ENCODE measurements at regions not wholly inside any gene's neighbourhood (a gene's known extent, or its start where the extent isn't known, plus 50 kb on each side); places are given as distances from the start of the nearest gene placed in this dataset.

GRCh38 chr14:44151130-44151820 lies 355.8 kb downstream of the FSCB start:
- DNase-seq (ENCODE audit: low read depth in 2 of 2), result no peak

DNA sequence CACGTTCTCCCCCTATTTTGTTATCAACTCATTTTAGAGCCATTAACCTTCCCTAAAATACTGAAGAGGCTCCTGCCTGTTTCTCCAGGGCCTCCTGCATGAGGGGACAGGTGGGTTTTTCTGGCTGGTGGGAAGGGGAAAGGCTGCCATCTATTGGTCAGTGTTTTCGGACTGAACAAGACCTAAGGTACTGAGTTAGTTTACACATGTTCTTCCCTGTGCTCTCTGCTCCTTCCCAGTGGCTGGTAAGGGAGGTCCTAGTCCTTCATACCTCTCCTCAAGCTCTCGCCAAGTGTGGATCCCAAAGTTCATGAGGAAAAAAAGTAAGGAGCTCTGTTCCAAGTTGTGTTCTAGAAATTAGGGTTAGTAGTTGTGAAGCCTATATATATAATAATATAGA lies 357.5 kb downstream of the FSCB start:
- DNase-seq (ENCODE audit: low read depth in 2 of 2), result no peak

- no peak for DNase-seq (ENCODE audit: low read depth in 2 of 2)
Measured at GRCh38 chr14:44142006-44142405, 365.1 kb downstream of the FSCB start.

GRCh38 chr14:44135972-44136371 lies 371.1 kb downstream of the FSCB start:
- DNase-seq (ENCODE audit: low read depth in 2 of 2), result no peak

GRCh38 chr14:44131861-44132260 lies 375.2 kb downstream of the FSCB start:
- no peak for DNase-seq (ENCODE audit: low read depth in 2 of 2)

- DNase-seq (ENCODE audit: low read depth in 2 of 2), result no peak
Measured at GRCh38 chr14:44113769-44114730, 393.0 kb downstream of the FSCB start.

DNA sequence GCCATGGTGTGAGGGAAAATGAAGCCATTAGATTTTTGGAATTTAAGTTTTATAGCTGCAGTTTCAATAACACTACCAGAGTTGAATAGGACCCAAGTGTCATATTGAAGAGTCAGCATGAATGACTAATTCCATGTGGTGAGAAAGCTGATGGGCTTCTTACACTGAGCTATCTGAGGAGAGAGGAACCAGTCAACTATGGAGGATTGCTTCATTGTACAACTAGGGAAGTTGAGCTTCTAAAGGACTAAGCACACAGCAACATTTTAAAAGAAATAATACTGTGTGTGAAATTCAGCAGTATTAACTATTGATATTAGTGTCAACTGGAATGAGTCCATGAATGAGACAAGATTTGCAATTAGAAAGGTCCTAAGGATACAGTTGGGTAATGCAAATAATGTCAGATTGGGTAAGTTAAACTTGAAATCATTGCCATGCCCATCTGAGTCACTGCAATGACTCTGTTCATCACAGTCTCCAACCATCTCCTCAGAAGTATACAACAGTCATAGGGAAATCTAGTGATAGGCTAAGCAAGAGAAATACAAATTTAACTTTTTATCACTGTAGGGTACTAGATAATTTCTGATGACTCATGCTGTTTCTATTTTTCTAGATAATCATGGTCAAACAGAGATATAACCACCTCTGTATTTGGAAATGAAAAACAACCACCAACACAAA lies 394.2 kb downstream of the FSCB start:
- DNase-seq (ENCODE audit: low read depth in 2 of 2), result no peak

DNA sequence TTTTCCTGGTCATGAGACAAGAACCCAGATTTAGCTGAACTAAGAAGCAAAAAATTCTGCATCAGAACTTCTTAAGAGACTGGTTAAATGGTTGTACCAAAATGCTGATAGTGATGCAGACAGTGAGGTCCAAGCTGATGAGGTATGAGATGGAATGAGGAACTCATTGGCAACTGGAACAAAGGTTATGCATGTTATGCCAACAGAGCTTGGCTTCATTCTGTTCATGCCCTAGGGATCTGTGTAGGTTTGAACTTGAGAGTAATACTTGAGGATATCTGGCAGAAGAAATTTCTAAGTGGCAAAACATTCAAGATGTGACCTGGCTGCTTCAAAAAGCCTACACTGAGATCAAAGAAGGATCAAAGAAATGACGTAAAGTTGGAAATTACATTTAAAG lies 398.0 kb downstream of the FSCB start:
- DNase-seq (ENCODE audit: low read depth in 2 of 2), result no peak

DNA sequence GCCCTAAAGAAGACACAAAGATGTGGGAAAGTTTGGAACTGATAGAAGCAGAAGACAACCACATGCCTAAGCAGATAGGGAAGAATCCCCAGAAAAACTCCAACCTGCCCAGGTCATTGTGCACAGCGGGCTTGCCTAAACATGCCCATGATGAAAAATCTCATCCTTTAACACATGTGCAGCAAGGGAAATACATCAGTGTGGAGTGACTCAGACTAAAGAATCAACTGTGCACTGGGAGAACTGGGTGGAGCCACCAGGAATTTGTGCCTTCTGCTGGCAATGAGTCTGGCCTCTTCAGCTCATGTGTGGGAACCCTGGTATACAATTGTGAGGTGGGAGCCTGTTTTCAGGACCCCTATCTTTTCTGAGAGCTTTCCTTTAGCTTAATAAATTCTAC lies 398.5 kb downstream of the FSCB start:
- no peak for DNase-seq (ENCODE audit: low read depth in 2 of 2)

DNA sequence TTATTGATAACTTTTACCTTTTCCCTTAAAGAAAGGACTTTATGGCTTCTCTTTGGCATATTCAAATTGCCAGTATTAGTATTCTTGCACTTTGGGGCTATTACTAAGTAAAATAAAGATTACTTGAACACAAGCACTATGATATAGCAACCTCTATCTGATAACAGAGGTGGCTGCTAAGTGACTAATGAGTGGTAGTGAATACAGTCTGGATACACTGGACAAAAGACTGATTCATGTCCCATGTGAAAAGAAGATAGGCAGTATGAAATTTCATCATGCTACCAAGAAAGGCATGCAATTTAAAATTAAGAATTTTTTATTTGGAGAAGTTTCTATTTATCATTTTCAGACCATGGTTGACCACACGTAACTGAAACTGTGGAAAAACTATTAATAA lies 399.9 kb downstream of the FSCB start:
- DNase-seq (ENCODE audit: low read depth in 2 of 2), result no peak

- no peak for DNase-seq (ENCODE audit: low read depth in 2 of 2)
Measured at GRCh38 chr14:44099743-44100488, 407.2 kb downstream of the FSCB start.

DNA sequence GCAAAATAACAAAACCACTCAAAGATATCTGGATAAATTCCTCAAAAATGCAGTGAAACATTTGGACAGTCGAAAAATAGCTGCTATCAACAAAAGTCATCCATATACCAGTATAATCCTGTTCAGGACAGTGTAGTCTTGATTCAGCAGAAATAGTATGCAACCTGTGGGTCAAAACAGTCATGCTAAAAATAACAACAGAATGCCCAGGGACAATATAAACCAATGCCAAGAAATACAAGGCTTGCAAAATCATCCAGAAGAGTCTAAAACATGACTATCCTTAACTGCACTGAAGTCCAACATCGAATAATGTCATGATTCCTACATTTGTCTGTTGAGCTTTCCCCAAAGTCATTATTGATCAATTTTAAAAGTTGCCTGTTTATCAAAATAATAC lies 425.9 kb downstream of the FSCB start:
- no peak for DNase-seq (ENCODE audit: low read depth in 2 of 2)

- no peak for DNase-seq (ENCODE audit: low read depth in 2 of 2)
Measured at GRCh38 chr14:44070046-44070445, 437.0 kb downstream of the FSCB start.

DNA sequence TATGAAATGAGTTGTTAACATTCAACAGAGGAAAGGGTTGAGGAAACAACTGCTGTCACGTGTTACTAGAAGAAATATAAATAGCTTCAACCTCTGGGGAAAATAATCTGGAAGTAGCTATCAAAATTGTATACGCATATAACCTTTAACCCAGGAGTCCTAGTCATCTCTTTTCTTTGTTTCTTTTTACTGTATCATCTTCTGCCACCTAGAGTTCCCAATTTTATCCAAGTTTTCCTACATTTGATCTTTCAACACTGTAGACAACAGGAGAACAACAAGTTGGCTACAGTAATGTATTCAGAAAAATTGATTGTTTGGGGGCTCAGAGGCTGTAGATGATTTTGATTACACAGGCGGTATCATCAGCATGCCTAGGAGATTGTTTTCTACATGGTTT lies 453.7 kb downstream of the FSCB start:
- no peak for DNase-seq (ENCODE audit: low read depth in 2 of 2)

- DNase-seq (ENCODE audit: low read depth in 2 of 2), result no peak
Measured at GRCh38 chr14:44041700-44042099, 465.4 kb downstream of the FSCB start.

GRCh38 chr14:44040561-44040960 lies 466.5 kb downstream of the FSCB start:
- DNase-seq (ENCODE audit: low read depth in 2 of 2), result no peak

DNA sequence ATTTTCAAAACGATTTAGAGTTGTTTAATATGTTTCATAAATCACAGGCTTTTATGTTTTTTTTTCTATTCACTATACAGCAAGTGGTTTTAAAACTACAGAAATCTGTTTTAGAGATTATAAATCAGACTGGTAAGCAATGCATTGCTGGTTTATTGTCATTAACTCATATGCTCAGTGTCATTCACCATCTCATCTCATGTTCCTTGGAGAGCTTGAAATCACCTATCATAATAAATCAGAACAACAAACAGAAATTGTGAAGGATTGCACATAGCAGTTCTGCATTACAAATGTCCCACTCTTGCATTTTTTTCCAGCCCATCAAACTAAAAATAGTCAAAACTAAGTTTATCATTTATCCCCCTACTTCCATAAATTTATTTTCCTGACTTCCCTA lies 470.8 kb downstream of the FSCB start:
- DNase-seq (ENCODE audit: low read depth in 2 of 2), result no peak

GRCh38 chr14:44035707-44036106 lies 471.4 kb downstream of the FSCB start:
- no peak for DNase-seq (ENCODE audit: low read depth in 2 of 2)

- no peak for DNase-seq (ENCODE audit: low read depth in 2 of 2)
Measured at GRCh38 chr14:44030831-44031383, 476.2 kb downstream of the FSCB start.

DNA sequence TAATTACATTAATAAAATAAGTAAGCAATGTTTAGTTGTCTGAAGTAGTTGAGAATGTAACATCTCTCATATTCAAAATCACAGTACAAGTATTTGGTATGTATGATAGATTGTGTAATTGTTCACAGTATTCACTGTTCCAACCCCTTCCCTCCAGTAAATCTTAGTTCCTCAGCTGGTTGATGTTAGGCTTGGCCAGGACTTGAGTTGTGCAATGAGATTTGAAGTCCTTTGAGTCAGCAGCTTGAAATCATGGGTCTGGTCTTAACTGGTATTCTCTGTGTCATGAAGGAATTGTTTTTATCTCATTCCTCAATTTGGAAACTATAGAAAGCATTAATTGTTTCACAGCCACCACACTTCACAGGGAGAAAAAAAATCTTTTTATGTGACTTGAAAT lies 477.1 kb downstream of the FSCB start:
- no peak for DNase-seq (ENCODE audit: low read depth in 2 of 2)

DNA sequence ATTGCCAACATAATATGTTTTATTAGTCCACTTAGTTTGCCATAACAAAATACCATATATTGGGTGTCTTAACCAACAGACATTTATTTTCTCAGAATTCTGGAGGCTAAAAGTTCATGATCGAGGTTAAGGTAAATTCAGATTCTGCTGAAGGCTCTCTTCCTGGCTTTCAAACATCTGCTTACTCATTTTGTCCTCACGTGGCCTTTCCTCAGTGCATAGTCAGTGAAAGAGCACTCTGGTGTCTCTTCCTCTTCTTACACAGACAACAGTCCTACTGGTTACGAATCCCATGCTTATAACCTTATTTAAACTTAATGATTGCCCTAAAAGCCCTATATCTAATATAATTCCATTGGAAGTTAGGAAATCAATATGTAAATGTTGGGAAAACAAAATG lies 479.7 kb downstream of the FSCB start:
- DNase-seq (ENCODE audit: low read depth in 2 of 2), result no peak

DNA sequence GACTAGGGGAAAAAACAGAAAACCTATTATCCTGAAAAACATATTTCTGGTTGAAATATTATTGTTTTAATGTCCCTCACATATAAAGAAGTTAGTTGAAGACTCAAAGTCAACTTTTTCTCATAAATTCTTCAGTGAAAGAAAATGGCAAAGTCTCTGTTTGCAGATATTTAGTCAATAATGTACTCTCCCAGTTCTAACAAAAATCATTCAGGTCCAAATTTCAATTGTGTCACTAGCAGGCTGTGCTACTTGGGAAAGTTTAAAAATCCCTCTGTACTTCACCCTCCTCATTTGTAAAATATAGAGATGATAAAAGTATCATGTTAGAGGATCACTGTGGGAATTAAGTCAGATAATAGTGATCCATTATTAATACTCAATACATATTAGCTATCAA lies 496.5 kb downstream of the FSCB start:
- no peak for DNase-seq (ENCODE audit: low read depth in 2 of 2)

Data from stimulated activated CD4-positive, alpha-beta T cell treated with anti-CD3 and anti-CD28 coated beads, Interleukin-4, amount 100 ng/mL, for 48 hours (primary cell).